ENCODE measurements at regions not wholly inside any gene's neighbourhood (a gene's known extent, or its start where the extent isn't known, plus 50 kb on each side); places are given as distances from the start of the nearest gene placed in this dataset.

DNA sequence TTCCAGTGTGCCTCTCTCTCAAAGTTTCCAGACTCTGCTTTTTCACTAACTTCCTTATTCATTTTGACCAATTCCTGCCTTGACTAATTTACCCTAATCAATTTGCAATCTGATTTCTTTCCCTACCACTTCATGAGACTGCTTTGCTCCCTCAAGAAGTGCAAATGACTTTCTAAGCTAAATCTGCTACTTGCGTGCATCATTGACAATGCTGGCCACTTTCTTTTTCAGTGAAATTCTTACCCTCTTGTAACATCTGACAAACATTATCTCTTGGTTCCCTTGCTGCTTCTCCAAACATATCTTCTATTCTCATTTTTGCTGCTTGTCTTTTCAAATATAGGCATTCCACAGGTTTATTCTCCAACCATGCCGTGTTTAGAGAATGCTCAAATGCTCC is 659.9 kb downstream of the USP25 start:
- Histone ChIP-seq H3K9ac (ENCODE audit: insufficient read depth in 1 of 2, low read length in 2 of 2) (no peak overlapping the region), H3K27ac (ENCODE audit: low read depth in 1 of 2, low read length in 1 of 2) (no peak overlapping the region), H3K9me3 (ENCODE audit: control insufficient read depth in 4 of 4, insufficient read depth in 3 of 4, low read length in 3 of 4) (no peaks in the 10 kb centered on the region), H3K4me1 (ENCODE audit: control insufficient read depth in 5 of 5, insufficient read depth in 5 of 5, low read length in 5 of 5) (no peaks in the 10 kb centered on the region), H3K27me3 (ENCODE audit: control insufficient read depth in 3 of 3, insufficient read depth in 3 of 3, low read length in 2 of 3) (no peaks in the 10 kb centered on the region), H3K36me3 (ENCODE audit: control insufficient read depth in 4 of 4, insufficient read depth in 4 of 4, low read length in 4 of 4) (no peaks in the 10 kb centered on the region), H3K4me3 (no peak overlapping the region)
- no peak for DNase-seq
- WGBS, 2 donors: 92 to 93% methylated on average over 2 of the region's 2 CpGs
- no peak for ATAC-seq (ENCODE audit: insufficient read depth, low FRiP score)
- TF ChIP-seq, protein P1, sequence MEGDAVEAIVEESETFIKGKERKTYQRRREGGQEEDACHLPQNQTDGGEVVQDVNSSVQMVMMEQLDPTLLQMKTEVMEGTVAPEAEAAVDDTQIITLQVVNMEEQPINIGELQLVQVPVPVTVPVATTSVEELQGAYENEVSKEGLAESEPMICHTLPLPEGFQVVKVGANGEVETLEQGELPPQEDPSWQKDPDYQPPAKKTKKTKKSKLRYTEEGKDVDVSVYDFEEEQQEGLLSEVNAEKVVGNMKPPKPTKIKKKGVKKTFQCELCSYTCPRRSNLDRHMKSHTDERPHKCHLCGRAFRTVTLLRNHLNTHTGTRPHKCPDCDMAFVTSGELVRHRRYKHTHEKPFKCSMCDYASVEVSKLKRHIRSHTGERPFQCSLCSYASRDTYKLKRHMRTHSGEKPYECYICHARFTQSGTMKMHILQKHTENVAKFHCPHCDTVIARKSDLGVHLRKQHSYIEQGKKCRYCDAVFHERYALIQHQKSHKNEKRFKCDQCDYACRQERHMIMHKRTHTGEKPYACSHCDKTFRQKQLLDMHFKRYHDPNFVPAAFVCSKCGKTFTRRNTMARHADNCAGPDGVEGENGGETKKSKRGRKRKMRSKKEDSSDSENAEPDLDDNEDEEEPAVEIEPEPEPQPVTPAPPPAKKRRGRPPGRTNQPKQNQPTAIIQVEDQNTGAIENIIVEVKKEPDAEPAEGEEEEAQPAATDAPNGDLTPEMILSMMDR (IDR thresholded peaks at IDR 0.05; ENCODE audit: control extremely low read depth, extremely low read depth): no peak

DNA sequence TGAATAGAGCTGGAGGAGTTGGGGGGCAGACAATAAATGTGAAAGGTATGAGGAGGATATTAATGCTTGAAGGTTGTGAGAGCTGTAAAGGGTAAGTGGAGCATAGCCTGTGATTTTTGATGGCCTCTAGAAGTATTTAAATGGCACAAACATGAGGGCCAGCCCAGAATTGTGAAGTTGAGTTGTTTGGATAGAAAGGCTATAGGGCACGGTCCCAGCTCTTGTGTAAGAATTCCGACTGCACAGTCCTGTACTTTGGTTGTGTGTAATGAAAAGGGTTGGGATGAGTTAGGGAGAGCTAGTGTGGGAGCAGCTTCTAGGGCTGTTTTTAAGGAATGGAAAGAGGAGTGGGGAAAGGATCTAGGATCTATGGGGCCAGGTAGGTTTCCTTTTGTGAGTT is 665.5 kb downstream of the USP25 start:
- H3K36me3 ChIP-seq (ENCODE audit: control insufficient read depth in 4 of 4, insufficient read depth in 4 of 4, low read length in 4 of 4): no peaks in the 10 kb centered on the region
- H3K9ac ChIP-seq (ENCODE audit: insufficient read depth in 1 of 2, low read length in 2 of 2): no peak overlapping the region
- H3K27ac ChIP-seq (ENCODE audit: low read depth in 1 of 2, low read length in 1 of 2): no peak overlapping the region
- H3K9me3 ChIP-seq (ENCODE audit: control insufficient read depth in 4 of 4, insufficient read depth in 3 of 4, low read length in 3 of 4): no peaks in the 10 kb centered on the region
- H3K4me3 ChIP-seq: no peak overlapping the region
- H3K27me3 ChIP-seq (ENCODE audit: control insufficient read depth in 3 of 3, insufficient read depth in 3 of 3, low read length in 2 of 3): no peaks in the 10 kb centered on the region
- TF ChIP-seq, protein P1 (IDR thresholded peaks at IDR 0.05; ENCODE audit: control extremely low read depth, extremely low read depth): no peak
- WGBS, 2 donors: 64 to 93% methylated on average over 2 of the region's 2 CpGs
- H3K4me1 ChIP-seq (ENCODE audit: control insufficient read depth in 5 of 5, insufficient read depth in 5 of 5, low read length in 5 of 5): no peaks in the 10 kb centered on the region
- no peak for ATAC-seq (ENCODE audit: insufficient read depth, low FRiP score)
- no peak for DNase-seq

DNA sequence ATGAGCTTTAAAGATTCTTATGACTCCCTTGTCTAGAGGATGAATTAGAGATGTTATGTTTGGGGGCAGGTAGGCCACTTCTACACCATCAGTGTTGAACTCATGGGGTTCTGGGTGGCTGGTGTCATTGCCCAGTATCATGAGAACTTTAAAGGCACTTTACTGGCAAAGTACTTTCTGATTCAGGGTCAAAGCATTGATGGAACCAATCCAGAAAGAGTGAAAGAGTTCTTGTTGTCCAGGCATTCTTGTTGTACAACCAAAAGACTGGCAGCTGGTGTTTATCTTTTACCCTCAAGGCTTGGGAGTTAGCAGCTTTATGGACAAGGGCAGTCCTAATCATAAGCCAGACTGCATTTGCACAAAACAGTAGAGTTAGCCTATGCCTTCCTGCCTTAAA is 673.0 kb downstream of the USP25 start:
- TF ChIP-seq, protein P1 (IDR thresholded peaks at IDR 0.05; ENCODE audit: control extremely low read depth, extremely low read depth): no peak
- DNase-seq: no peak
- H3K27me3 ChIP-seq (ENCODE audit: control insufficient read depth in 3 of 3, insufficient read depth in 3 of 3, low read length in 2 of 3): no peaks in the 10 kb centered on the region
- H3K9ac ChIP-seq (ENCODE audit: insufficient read depth in 1 of 2, low read length in 2 of 2): no peak overlapping the region
- peaks cover 0 to under 1% (median 0%) of the 10 kb centered on the region in 5 donors for H3K4me1 ChIP-seq (ENCODE audit: control insufficient read depth in 5 of 5, insufficient read depth in 5 of 5, low read length in 5 of 5)
- no peaks in the 10 kb centered on the region for H3K9me3 ChIP-seq (ENCODE audit: control insufficient read depth in 4 of 4, insufficient read depth in 3 of 4, low read length in 3 of 4)
- ATAC-seq (ENCODE audit: insufficient read depth, low FRiP score): no peak
- no peaks in the 10 kb centered on the region for H3K36me3 ChIP-seq (ENCODE audit: control insufficient read depth in 4 of 4, insufficient read depth in 4 of 4, low read length in 4 of 4)
- no peak overlapping the region for H3K4me3 ChIP-seq
- H3K27ac ChIP-seq (ENCODE audit: low read depth in 1 of 2, low read length in 1 of 2): no peak overlapping the region

DNA sequence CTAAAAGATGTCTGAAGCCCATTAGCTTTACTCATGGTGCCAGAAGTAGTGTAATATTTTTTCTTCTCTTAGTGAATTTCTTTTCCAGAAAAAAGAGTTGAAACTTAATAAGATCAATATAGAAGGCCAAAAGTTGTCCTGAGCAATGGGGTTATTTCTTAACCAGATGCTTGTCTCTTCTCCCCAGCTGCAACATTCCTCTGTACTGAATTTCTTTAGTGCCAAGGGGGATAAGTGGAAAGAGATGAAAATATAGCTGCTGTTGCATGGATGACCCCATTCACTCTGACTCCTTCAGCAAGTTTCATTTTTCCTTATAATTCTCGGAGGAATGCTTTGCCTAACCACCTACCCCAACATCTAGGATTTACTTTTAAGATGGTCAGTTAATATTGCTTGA is 675.0 kb downstream of the USP25 start:
- H3K36me3 ChIP-seq (ENCODE audit: control insufficient read depth in 4 of 4, insufficient read depth in 4 of 4, low read length in 4 of 4): no peaks in the 10 kb centered on the region
- H3K27me3 ChIP-seq (ENCODE audit: control insufficient read depth in 3 of 3, insufficient read depth in 3 of 3, low read length in 2 of 3): no peaks in the 10 kb centered on the region
- 86 to 88% methylated on average over 1 of the region's 1 CpG for WGBS, 2 donors
- no peak for DNase-seq
- no peak overlapping the region for H3K27ac ChIP-seq (ENCODE audit: low read depth in 1 of 2, low read length in 1 of 2)
- H3K4me3 ChIP-seq: no peak overlapping the region
- TF ChIP-seq, protein P1 (IDR thresholded peaks at IDR 0.05; ENCODE audit: control extremely low read depth, extremely low read depth): no peak
- peaks cover 0 to 4% (median 0%) of the 10 kb centered on the region in 5 donors for H3K4me1 ChIP-seq (ENCODE audit: control insufficient read depth in 5 of 5, insufficient read depth in 5 of 5, low read length in 5 of 5)
- no peak for ATAC-seq (ENCODE audit: insufficient read depth, low FRiP score)
- H3K9me3 ChIP-seq (ENCODE audit: control insufficient read depth in 4 of 4, insufficient read depth in 3 of 4, low read length in 3 of 4): no peaks in the 10 kb centered on the region
- no peak overlapping the region for H3K9ac ChIP-seq (ENCODE audit: insufficient read depth in 1 of 2, low read length in 2 of 2)

All from lung (tissue), 11 donors.